HAP-1 (cell line): ENCODE measurements at regions not wholly inside any gene's neighbourhood (a gene's known extent, or its start where the extent isn't known, plus 50 kb on each side); places are given as distances from the start of the nearest gene placed in this dataset.
"Not testable (repeated sequence)": the region's sequence is repeated elsewhere in the genome, so short reads cannot be mapped to it uniquely, and the experiment has no call there.

Experiments
- DNase-seq, 2 experiments: peaks; one replicate each; pipeline ENCODE4 v3.0.0-alpha.2; 2016 to 2020; ENCODE audit warnings: low spot score in 2 of 2
- H3K27me3 ChIP-seq: fragments of 250-450 bp; sonication (Bioruptor Pico); 2 replicates; pipeline ENCODE4 v1.5.1; 2020; ENCODE audit warnings: low read depth, mild to moderate bottlenecking, moderate library complexity
- H3K36me3 ChIP-seq: fragments of 250-450 bp; sonication (Bioruptor Pico); replicated peaks from 2 replicates; pipeline ENCODE4 v1.5.1; 2020; ENCODE audit warnings: mild to moderate bottlenecking
- H3K4me1 ChIP-seq: fragments of 250-450 bp; sonication (Bioruptor Pico); 2 replicates; pipeline ENCODE4 v1.5.1; 2020; ENCODE audit warnings: mild to moderate bottlenecking
- H3K4me3 ChIP-seq: fragments of 250-450 bp; sonication (Bioruptor Pico); 2 replicates; pipeline ENCODE4 v1.5.1; 2020; ENCODE audit warnings: mild to moderate bottlenecking, moderate library complexity
- H3K9me3 ChIP-seq: fragments of 250-450 bp; sonication (Bioruptor Pico); 2 replicates; pipeline ENCODE4 v1.5.1; 2020; ENCODE audit warnings: mild to moderate bottlenecking, moderate library complexity
- in situ Hi-C: fragments of 300-500 bp; cut with MboI; formaldehyde crosslinking; loops from 3 replicates; pipeline ENCODE4 v1.14.3; 2020; ENCODE audit warnings: low sequenced_read_pairs, inconsistent platforms, mixed read lengths

- Histone ChIP-seq H3K9me3 (no peaks in the 10 kb centered on the region), H3K4me3 (no peak overlapping the region), H3K36me3 (no peaks in the 10 kb centered on the region), H3K4me1 (peaks cover 26% of the 10 kb centered on the region), H3K27me3 (no peaks in the 10 kb centered on the region)
- DNase-seq: peak; percentile 44 to 64
- in situ Hi-C loops: no loop called here
Observed at GRCh38 chr17:56707312-56708219, 114.1 kb downstream of the NOG start.

GRCh38 chr17:56708220-56708558 is 114.7 kb downstream of the NOG start:
- peaks cover 26% of the 10 kb centered on the region for H3K4me1 ChIP-seq
- in situ Hi-C loops: no loop called here
- no peaks in the 10 kb centered on the region for H3K27me3 ChIP-seq
- peak; percentile 58 to 66 for DNase-seq
- H3K9me3 ChIP-seq: no peaks in the 10 kb centered on the region
- H3K36me3 ChIP-seq: no peaks in the 10 kb centered on the region
- H3K4me3 ChIP-seq: no peak overlapping the region

- no peak overlapping the region for H3K4me3 ChIP-seq
- DNase-seq: no peak
- no peaks in the 10 kb centered on the region for H3K36me3 ChIP-seq
- H3K27me3 ChIP-seq: no peaks in the 10 kb centered on the region
- peaks cover 26% of the 10 kb centered on the region for H3K4me1 ChIP-seq
- in situ Hi-C loops: no loop called here
- no peaks in the 10 kb centered on the region for H3K9me3 ChIP-seq
Observed at GRCh38 chr17:56708670-56709410, 115.3 kb downstream of the NOG start.

- no peak overlapping the region for H3K4me3 ChIP-seq
- in situ Hi-C loops: loop anchor here (10.0 kb wide), 2 partner anchors 116 to 206 kb away; partner anchors contain the start of gene NOG
- no peaks in the 10 kb centered on the region for H3K9me3 ChIP-seq
- no peaks in the 10 kb centered on the region for H3K36me3 ChIP-seq
- no peak for DNase-seq
- H3K27me3 ChIP-seq: no peaks in the 10 kb centered on the region
- peaks cover 26% of the 10 kb centered on the region for H3K4me1 ChIP-seq
Observed at GRCh38 chr17:56710986-56711385, 117.5 kb downstream of the NOG start.

- H3K27me3 ChIP-seq: no peaks in the 10 kb centered on the region
- H3K36me3 ChIP-seq: no peaks in the 10 kb centered on the region
- H3K4me3 ChIP-seq: no peak overlapping the region
- in situ Hi-C loops: loop anchor here (10.0 kb wide), 2 partner anchors 121 to 211 kb away; partner anchors contain the start of gene NOG
- no peaks in the 10 kb centered on the region for H3K9me3 ChIP-seq
- DNase-seq: peak; percentile 75 to 88
- H3K4me1 ChIP-seq: no peaks in the 10 kb centered on the region; the same call in 1 of the 2 replicates
Observed at GRCh38 chr17:56715613-56716357, 117.9 kb downstream of the C17orf67 start.

GRCh38 chr17:56717471-56717870 is 116.2 kb downstream of the C17orf67 start:
- no peak for DNase-seq
- H3K9me3 ChIP-seq: no peaks in the 10 kb centered on the region
- in situ Hi-C loops: loop anchor here (10.0 kb wide), 2 partner anchors 123 to 213 kb away; partner anchors contain the start of gene NOG
- H3K27me3 ChIP-seq: no peaks in the 10 kb centered on the region
- H3K4me1 ChIP-seq: no peaks in the 10 kb centered on the region; the same call in 1 of the 2 replicates
- no peak overlapping the region for H3K4me3 ChIP-seq
- no peaks in the 10 kb centered on the region for H3K36me3 ChIP-seq

- in situ Hi-C loops: loop anchor here (10.0 kb wide), 2 partner anchors 124 to 214 kb away; partner anchors contain the start of gene NOG
- Histone ChIP-seq H3K4me1 (no peaks in the 10 kb centered on the region; the same call in 1 of the 2 replicates), H3K27me3 (no peaks in the 10 kb centered on the region), H3K9me3 (no peaks in the 10 kb centered on the region), H3K4me3 (no peak overlapping the region), H3K36me3 (no peaks in the 10 kb centered on the region)
- no peak for DNase-seq
Observed at GRCh38 chr17:56718515-56718914, 115.2 kb downstream of the C17orf67 start.

- no peaks in the 10 kb centered on the region for H3K36me3 ChIP-seq
- no peak for DNase-seq
- H3K4me1 ChIP-seq: no peaks in the 10 kb centered on the region
- H3K4me3 ChIP-seq: no peak overlapping the region
- in situ Hi-C loops: no loop called here
- no peaks in the 10 kb centered on the region for H3K27me3 ChIP-seq
- no peaks in the 10 kb centered on the region for H3K9me3 ChIP-seq
Observed at GRCh38 chr17:56723421-56723820, 110.3 kb downstream of the C17orf67 start.

GRCh38 chr17:56724664-56725063 is 109.1 kb downstream of the C17orf67 start:
- in situ Hi-C loops: no loop called here
- H3K4me1 ChIP-seq: no peaks in the 10 kb centered on the region
- no peak for DNase-seq
- no peak overlapping the region for H3K4me3 ChIP-seq
- H3K9me3 ChIP-seq: no peaks in the 10 kb centered on the region
- H3K27me3 ChIP-seq: no peaks in the 10 kb centered on the region
- H3K36me3 ChIP-seq: no peaks in the 10 kb centered on the region

GRCh38 chr17:56725144-56725543 is 108.6 kb downstream of the C17orf67 start:
- H3K27me3 ChIP-seq: no peaks in the 10 kb centered on the region
- H3K36me3 ChIP-seq: no peaks in the 10 kb centered on the region
- no peaks in the 10 kb centered on the region for H3K4me1 ChIP-seq
- in situ Hi-C loops: no loop called here
- no peaks in the 10 kb centered on the region for H3K9me3 ChIP-seq
- DNase-seq: no peak
- no peak overlapping the region for H3K4me3 ChIP-seq

- DNase-seq: no peak
- H3K4me3 ChIP-seq: no peak overlapping the region
- no peaks in the 10 kb centered on the region for H3K36me3 ChIP-seq
- no peaks in the 10 kb centered on the region for H3K27me3 ChIP-seq
- no peaks in the 10 kb centered on the region for H3K4me1 ChIP-seq
- in situ Hi-C loops: no loop called here
- H3K9me3 ChIP-seq: no peaks in the 10 kb centered on the region
Observed at GRCh38 chr17:56727876-56728617, 105.7 kb downstream of the C17orf67 start.

- H3K27me3 ChIP-seq, DNase-seq, H3K9me3 ChIP-seq, H3K36me3 ChIP-seq, in situ Hi-C loops, H3K4me1 ChIP-seq, H3K4me3 ChIP-seq: not testable (repeated sequence)
Observed at GRCh38 chr17:56731096-56731495, 102.6 kb downstream of the C17orf67 start.

- no peak for DNase-seq
- in situ Hi-C loops: no loop called here
- H3K4me3 ChIP-seq: no peak overlapping the region
Observed at GRCh38 chr17:56733833-56734232, 99.9 kb downstream of the C17orf67 start.

More at GRCh38 chr17:56733833-56734232, 99.9 kb downstream of the C17orf67 start:
- Histone ChIP-seq H3K9me3 (no peaks in the 10 kb centered on the region), H3K36me3 (no peaks in the 10 kb centered on the region), H3K27me3 (no peaks in the 10 kb centered on the region), H3K4me1 (no peaks in the 10 kb centered on the region)
